ENCODE measurements at regions not wholly inside any gene's neighbourhood (a gene's known extent, or its start where the extent isn't known, plus 50 kb on each side); places are given as distances from the start of the nearest gene placed in this dataset.

- TF ChIP-seq CTCF (IDR thresholded peaks at IDR 0.05) (no peak), POLR2A (IDR thresholded peaks at IDR 0.05) (no peak)
Observed at GRCh38 chr4:155548173-155548572, 118.5 kb upstream of the GUCY1A1 start.

All from uterus (tissue), 2 donors.